ENCODE measurements at regions not wholly inside any gene's neighbourhood (a gene's known extent, or its start where the extent isn't known, plus 50 kb on each side); places are given as distances from the start of the nearest gene placed in this dataset.

DNA sequence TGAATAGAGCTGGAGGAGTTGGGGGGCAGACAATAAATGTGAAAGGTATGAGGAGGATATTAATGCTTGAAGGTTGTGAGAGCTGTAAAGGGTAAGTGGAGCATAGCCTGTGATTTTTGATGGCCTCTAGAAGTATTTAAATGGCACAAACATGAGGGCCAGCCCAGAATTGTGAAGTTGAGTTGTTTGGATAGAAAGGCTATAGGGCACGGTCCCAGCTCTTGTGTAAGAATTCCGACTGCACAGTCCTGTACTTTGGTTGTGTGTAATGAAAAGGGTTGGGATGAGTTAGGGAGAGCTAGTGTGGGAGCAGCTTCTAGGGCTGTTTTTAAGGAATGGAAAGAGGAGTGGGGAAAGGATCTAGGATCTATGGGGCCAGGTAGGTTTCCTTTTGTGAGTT lies 665.5 kb downstream of the USP25 start:
- Histone ChIP-seq H3K27ac (ENCODE audit: poor library complexity, severe bottlenecking) (no peak overlapping the region), H3K4me3 (ENCODE audit: severe bottlenecking) (no peak overlapping the region), H3K36me3 (ENCODE audit: low read depth) (no peaks in the 10 kb centered on the region), H3K9me3 (ENCODE audit: severe bottlenecking) (no peaks in the 10 kb centered on the region), H3K4me1 (ENCODE audit: insufficient read depth, poor library complexity, severe bottlenecking) (no peaks in the 10 kb centered on the region), H3K27me3 (ENCODE audit: insufficient read depth, poor library complexity, severe bottlenecking) (no peaks in the 10 kb centered on the region)
- TF ChIP-seq, protein P1, sequence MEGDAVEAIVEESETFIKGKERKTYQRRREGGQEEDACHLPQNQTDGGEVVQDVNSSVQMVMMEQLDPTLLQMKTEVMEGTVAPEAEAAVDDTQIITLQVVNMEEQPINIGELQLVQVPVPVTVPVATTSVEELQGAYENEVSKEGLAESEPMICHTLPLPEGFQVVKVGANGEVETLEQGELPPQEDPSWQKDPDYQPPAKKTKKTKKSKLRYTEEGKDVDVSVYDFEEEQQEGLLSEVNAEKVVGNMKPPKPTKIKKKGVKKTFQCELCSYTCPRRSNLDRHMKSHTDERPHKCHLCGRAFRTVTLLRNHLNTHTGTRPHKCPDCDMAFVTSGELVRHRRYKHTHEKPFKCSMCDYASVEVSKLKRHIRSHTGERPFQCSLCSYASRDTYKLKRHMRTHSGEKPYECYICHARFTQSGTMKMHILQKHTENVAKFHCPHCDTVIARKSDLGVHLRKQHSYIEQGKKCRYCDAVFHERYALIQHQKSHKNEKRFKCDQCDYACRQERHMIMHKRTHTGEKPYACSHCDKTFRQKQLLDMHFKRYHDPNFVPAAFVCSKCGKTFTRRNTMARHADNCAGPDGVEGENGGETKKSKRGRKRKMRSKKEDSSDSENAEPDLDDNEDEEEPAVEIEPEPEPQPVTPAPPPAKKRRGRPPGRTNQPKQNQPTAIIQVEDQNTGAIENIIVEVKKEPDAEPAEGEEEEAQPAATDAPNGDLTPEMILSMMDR (IDR thresholded peaks at IDR 0.05; ENCODE audit: poor library complexity, severe bottlenecking): no peak
- ATAC-seq (ENCODE audit: low read depth): no peak
- DNase-seq (ENCODE audit: low spot score): no peak

DNA sequence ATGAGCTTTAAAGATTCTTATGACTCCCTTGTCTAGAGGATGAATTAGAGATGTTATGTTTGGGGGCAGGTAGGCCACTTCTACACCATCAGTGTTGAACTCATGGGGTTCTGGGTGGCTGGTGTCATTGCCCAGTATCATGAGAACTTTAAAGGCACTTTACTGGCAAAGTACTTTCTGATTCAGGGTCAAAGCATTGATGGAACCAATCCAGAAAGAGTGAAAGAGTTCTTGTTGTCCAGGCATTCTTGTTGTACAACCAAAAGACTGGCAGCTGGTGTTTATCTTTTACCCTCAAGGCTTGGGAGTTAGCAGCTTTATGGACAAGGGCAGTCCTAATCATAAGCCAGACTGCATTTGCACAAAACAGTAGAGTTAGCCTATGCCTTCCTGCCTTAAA lies 673.0 kb downstream of the USP25 start:
- Histone ChIP-seq H3K27ac (ENCODE audit: poor library complexity, severe bottlenecking) (no peak overlapping the region), H3K4me1 (ENCODE audit: insufficient read depth, poor library complexity, severe bottlenecking) (no peaks in the 10 kb centered on the region), H3K36me3 (ENCODE audit: low read depth) (no peaks in the 10 kb centered on the region), H3K9me3 (ENCODE audit: severe bottlenecking) (no peaks in the 10 kb centered on the region), H3K27me3 (ENCODE audit: insufficient read depth, poor library complexity, severe bottlenecking) (no peaks in the 10 kb centered on the region), H3K4me3 (ENCODE audit: severe bottlenecking) (no peak overlapping the region)
- ATAC-seq (ENCODE audit: low read depth): no peak
- no peak for DNase-seq (ENCODE audit: low spot score)
- TF ChIP-seq, protein P1 (IDR thresholded peaks at IDR 0.05; ENCODE audit: poor library complexity, severe bottlenecking): no peak

DNA sequence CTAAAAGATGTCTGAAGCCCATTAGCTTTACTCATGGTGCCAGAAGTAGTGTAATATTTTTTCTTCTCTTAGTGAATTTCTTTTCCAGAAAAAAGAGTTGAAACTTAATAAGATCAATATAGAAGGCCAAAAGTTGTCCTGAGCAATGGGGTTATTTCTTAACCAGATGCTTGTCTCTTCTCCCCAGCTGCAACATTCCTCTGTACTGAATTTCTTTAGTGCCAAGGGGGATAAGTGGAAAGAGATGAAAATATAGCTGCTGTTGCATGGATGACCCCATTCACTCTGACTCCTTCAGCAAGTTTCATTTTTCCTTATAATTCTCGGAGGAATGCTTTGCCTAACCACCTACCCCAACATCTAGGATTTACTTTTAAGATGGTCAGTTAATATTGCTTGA lies 675.0 kb downstream of the USP25 start:
- H3K4me1 ChIP-seq (ENCODE audit: insufficient read depth, poor library complexity, severe bottlenecking): no peaks in the 10 kb centered on the region
- H3K9me3 ChIP-seq (ENCODE audit: severe bottlenecking): no peaks in the 10 kb centered on the region
- H3K27ac ChIP-seq (ENCODE audit: poor library complexity, severe bottlenecking): no peak overlapping the region
- TF ChIP-seq, protein P1 (IDR thresholded peaks at IDR 0.05; ENCODE audit: poor library complexity, severe bottlenecking): no peak
- no peaks in the 10 kb centered on the region for H3K27me3 ChIP-seq (ENCODE audit: insufficient read depth, poor library complexity, severe bottlenecking)
- H3K4me3 ChIP-seq (ENCODE audit: severe bottlenecking): no peak overlapping the region
- ATAC-seq (ENCODE audit: low read depth) (no peak), DNase-seq (ENCODE audit: low spot score) (no peak)
- H3K36me3 ChIP-seq (ENCODE audit: low read depth): no peaks in the 10 kb centered on the region

DNA sequence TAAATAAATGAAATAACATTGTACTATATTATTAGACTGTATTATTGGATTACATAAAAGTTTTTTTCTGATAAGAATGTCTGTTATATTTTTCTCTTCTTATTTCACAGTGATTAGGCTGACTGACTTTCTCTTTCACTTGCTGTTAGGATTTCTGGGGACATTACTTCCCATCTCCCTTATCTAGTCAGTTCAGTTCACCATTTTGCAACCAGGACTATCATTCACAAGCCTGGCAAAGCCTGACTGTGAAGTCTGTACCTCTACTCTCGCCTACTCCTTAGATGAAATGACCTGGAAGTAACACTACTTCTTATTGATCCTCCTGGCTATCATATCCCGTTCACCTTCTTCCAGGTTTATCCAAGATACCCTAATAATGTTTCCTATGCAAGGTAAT lies 676.6 kb downstream of the USP25 start:
- ATAC-seq (ENCODE audit: low read depth): no peak
- Histone ChIP-seq H3K27ac (ENCODE audit: poor library complexity, severe bottlenecking) (no peak overlapping the region), H3K9me3 (ENCODE audit: severe bottlenecking) (no peaks in the 10 kb centered on the region), H3K4me3 (ENCODE audit: severe bottlenecking) (no peak overlapping the region), H3K36me3 (ENCODE audit: low read depth) (no peaks in the 10 kb centered on the region), H3K27me3 (ENCODE audit: insufficient read depth, poor library complexity, severe bottlenecking) (no peaks in the 10 kb centered on the region), H3K4me1 (ENCODE audit: insufficient read depth, poor library complexity, severe bottlenecking) (no peaks in the 10 kb centered on the region)
- TF ChIP-seq, protein P1 (IDR thresholded peaks at IDR 0.05; ENCODE audit: poor library complexity, severe bottlenecking): no peak
- no peak for DNase-seq (ENCODE audit: low spot score)

DNA sequence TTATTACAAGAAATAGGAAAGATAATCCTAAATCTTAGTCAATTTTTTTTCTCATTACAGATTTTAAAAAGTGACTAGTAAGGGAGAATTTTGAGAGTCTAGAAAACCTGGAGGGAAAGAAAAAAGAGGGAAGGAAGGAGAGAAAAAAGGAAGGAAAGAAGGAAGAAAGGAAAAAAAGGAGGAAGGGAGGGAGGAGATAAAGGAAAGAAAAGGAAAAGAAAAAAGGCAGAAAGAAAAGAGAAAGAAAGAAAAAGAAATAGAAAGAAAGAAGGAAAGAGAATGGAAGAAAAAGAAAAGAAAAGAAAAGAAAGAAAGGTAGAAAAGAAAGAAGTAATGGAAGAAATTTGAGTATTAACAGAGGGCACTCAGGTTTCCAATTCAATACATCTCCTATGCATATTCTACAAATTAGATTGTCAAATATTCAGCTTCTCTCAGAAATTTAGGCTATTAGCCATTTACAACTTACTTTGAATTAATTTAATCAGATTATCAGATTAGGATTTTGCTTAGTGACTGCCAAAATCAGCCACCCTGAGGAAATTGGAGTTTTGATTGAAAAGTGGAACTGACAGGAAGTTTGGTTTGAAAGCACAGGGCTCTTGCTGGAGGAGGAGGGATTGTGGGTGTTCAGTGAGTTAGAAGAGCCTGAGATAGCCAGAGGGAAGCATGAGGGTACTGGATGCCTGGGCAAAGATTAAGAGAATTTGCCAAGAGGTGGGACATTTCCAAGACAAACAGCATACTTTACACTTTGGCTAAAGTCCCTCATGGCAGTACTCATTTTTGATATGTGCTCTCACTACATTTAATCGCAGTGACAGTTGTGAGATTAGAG lies 677.8 kb downstream of the USP25 start:
- TF ChIP-seq, protein P1 (IDR thresholded peaks at IDR 0.05; ENCODE audit: poor library complexity, severe bottlenecking): no peak

More for the DNA sequence above, 677.8 kb downstream of the USP25 start:
- Histone ChIP-seq H3K9me3 (ENCODE audit: severe bottlenecking) (no peaks in the 10 kb centered on the region), H3K36me3 (ENCODE audit: low read depth) (no peaks in the 10 kb centered on the region), H3K27ac (ENCODE audit: poor library complexity, severe bottlenecking) (no peak overlapping the region), H3K27me3 (ENCODE audit: insufficient read depth, poor library complexity, severe bottlenecking) (no peaks in the 10 kb centered on the region), H3K4me1 (ENCODE audit: insufficient read depth, poor library complexity, severe bottlenecking) (no peaks in the 10 kb centered on the region), H3K4me3 (ENCODE audit: severe bottlenecking) (no peak overlapping the region)
- DNase-seq (ENCODE audit: low spot score): no peak
- ATAC-seq (ENCODE audit: low read depth): no peak

All from RWPE2 (cell line).